HG03565 (cell line): ENCODE measurements at regions not wholly inside any gene's neighbourhood (a gene's known extent, or its start where the extent isn't known, plus 50 kb on each side); places are given as distances from the start of the nearest gene placed in this dataset.

ENCODE experiments used
- ATAC-seq: cut with Tn5 transposase; IDR thresholded peaks from one replicate; pipeline ENCODE4 v1.9.1; 2021; ENCODE audit warnings: mild to moderate bottlenecking, moderate library complexity; ENCODE audit not compliant: unreplicated experiment

GRCh38 chr11:15859411-15859810 is 496.9 kb downstream of the SOX6 start:
- ATAC-seq = no peak

DNA sequence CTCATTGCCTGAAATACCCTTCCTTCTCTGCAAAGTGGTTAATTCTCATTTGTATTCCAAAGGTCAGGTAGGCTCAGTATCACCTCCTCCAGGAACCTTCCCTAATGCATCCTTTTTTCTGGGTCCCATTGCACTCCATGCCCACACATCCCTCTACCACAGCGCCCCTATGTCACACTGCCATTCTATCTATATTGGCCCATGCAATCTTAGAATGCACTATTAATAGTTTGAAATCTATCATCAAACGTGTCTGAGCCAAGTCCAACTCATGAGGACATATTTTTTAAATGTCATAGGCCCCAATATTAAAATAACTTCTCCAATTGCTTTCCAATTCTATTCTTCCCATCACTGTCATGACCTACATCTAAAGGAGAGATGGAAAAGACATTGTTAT is 495.1 kb downstream of the SOX6 start:
- ATAC-seq = no peak

GRCh38 chr11:15863411-15863810 is 492.9 kb downstream of the SOX6 start:
- no peak for ATAC-seq

DNA sequence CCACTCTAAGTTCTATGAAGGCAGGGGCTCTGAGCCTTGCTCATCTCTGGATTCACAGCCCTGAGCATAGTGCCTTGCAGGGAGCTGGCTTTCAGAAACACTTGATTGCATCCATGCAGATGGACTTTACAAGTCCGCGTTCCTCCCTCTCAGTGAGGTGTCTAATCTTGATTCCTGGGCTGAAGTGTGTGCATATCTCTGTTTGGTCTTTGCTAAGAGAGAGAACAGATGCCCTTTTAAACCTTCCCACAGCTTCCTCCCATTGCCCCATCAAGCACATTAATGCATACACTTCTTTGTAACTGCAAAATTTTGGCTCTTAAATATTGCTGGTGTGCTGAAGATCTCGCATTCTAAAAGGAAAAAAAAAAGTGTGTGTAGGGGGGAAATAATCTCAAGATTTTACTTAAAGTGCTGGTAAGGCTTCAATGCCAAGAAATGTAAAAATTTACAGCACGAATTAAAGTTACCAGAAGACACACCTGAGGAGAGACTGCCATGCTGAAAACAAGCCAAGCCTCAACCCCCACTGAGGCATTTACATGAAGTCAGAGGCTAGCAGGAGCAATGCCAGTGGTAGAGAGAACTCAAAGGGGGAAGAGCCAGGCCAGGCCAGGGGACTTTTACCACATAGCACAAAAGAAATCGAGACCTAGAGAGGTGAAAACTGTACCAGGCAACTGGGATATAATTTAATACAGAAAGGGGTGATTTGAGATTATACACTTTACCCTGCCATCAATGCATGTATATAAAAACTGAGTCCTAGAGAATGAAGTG is 492.1 kb downstream of the SOX6 start:
- no peak for ATAC-seq

GRCh38 chr11:15865212-15865987 is 490.9 kb downstream of the SOX6 start:
- no peak for ATAC-seq

- ATAC-seq = no peak
These were observed 488.5 kb downstream of the SOX6 start for GRCh38 chr11:15867871-15868270.

- ATAC-seq = no peak
These were observed 485.4 kb downstream of the SOX6 start for GRCh38 chr11:15870911-15871310.

DNA sequence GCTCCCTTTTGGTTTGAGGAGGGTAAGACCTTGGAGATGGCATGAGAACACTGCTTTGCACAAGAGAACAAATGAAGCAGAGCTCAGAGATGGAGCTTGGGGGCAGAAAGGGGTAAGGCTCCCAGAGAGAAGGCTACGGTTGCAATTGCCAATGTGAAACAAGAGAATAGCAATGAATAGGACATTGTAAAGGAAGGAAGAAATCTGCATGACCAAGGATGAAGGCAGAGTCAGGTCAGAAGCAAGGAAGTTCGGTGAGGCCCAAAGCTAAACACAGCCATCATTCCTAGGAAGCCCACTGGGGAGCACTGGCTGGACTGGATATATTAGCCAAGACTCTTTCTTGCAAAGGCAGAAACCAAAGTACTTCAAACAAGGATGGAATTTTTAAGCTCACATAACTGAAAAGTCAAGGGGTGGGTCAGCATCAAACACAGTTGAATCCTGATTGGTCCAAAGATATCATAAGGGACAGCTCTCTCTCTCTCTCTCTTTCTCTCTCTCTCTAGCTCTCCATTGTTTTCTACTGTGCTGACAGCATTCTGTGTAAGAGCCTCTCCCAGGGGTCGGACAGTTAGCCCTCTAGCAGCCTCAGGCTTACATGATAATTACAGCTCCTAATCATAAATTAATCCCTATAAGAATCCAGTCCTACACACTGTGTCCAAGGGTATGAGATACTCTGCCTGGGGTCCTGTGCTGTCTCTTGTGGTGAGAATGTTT is 484.3 kb downstream of the SOX6 start:
- ATAC-seq = no peak

- no peak for ATAC-seq
These were observed 482.8 kb downstream of the SOX6 start for GRCh38 chr11:15873501-15873900.

DNA sequence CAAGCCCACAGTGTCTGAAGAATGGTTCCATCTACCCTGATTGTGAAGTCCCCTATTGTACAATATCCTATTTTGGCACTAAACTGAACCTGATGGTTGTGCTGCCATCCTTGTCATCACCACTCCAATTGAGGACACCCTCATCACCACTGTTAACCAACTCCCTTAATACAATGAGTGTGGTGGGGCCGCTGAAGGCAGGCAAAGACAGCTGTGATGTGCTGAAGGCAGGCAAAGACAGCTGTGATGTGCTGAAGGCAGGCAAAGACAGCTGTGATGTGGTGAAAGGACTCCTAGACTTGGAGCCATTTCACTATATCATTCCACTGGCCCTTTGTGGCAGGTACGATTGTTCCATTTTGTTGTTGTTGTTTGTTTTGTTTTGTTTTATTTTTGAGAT is 481.6 kb downstream of the SOX6 start:
- no peak for ATAC-seq

- no peak for ATAC-seq
These were observed 481.0 kb downstream of the SOX6 start for GRCh38 chr11:15875393-15875792.

- ATAC-seq = no peak
These were observed 480.4 kb downstream of the SOX6 start for GRCh38 chr11:15875943-15876342.

- ATAC-seq = no peak
These were observed 477.6 kb downstream of the SOX6 start for GRCh38 chr11:15878756-15879155.

- no peak for ATAC-seq
These were observed 476.1 kb downstream of the SOX6 start for GRCh38 chr11:15880291-15880690.

DNA sequence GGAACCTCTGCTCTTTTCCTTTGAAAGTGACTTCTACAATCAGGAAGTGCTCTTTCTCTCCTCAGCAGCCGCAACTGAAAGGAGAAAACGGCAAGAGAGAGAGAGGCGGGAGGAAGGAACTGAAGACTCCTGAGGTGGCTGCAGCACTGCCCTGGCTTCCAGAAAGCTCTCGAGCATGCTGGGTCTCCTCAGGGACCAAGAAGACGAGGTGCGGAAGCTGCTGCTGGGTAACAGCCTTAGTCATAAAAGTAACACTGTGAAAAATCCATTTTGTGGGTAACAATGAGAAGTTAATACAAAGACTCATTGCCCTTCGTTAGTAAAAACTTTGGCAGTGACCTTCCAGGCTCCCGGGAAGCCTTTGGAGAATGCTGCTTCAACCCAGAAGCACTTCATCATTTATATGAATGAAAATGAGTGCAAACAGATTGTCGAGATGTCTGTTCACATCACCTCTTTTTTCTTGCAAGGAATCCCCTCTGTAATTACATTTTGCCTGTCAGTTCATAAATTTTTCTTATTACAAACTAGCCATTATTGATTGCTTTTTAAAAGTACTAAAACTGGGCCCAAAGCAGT is 473.4 kb downstream of the SOX6 start:
- no peak for ATAC-seq

DNA sequence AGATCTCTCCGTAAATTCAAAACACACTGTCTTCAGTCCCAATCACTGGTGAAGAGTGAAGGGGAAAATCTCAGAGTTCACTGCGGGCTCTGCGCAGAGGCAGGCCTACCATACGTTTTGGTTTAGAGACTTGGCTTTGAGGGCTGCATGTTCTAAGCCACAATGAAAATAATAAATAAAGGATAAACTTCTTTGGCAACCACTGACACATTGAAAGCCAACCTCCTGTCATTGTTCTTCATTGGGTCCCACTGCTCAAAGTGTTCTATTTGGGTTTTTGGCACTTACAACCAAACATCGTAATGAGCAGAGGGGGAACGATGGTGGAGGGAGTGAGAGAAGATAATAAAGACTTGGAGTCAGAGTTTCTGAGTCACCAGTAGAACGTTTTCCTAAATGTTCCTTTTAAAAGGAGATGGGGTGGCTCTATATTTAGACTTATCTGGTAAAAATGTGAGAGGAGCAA is 472.9 kb downstream of the SOX6 start:
- ATAC-seq = no peak

DNA sequence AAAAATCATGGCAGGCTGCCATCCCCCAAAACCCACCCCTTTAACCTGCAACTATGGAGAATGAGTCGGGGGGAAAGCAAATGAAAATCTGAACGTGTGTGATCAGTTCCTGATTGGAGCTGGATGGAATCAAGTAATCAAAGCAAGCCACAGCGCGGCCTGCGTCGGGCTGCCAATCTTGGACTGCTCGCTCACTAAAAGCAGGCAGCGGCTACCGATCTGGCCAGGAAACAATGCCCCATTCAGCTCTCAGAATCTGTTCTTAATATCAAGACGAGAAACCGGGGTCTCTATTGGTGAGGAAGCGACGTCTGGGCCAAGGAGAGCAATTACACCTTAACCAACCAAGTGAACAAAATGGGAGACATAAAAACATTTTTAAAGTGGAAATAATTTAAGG is 472.2 kb downstream of the SOX6 start:
- no peak for ATAC-seq

DNA sequence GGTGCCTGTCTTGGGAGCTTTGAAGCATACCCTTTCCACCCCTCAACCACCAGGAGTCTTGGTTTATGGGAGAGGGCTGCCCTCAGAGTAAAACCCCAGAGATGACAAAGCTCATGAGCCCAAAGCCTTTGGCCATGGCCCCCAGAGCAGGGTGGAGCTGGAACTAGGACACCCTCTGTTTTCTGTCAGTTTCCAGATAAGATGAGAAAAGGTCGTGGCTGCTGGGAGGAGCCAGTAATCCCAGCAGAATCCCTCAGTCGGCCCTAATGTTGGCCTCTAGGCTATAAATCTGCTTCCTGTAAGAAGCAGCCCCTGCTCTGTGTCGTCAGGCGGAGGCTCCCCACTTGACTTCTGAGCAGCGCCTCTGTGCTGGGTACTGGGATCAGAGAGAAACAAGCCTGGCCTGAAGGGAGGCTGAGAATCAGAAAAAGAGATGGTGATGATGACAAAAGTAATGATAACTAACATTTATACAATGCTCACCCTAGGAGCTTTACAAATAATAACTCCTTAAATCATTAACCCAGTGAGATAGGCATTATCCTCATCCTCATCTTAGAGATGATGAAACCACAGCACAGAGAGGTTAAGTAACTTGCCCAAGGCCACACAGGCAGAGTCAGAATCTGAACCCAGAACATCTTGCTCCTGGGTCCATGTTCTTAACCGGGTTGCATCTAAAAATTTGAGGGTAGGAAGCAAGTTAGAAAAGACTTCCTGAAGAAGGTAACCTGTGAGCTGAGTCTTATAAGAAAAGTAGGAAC is 471.4 kb downstream of the SOX6 start:
- ATAC-seq = no peak

DNA sequence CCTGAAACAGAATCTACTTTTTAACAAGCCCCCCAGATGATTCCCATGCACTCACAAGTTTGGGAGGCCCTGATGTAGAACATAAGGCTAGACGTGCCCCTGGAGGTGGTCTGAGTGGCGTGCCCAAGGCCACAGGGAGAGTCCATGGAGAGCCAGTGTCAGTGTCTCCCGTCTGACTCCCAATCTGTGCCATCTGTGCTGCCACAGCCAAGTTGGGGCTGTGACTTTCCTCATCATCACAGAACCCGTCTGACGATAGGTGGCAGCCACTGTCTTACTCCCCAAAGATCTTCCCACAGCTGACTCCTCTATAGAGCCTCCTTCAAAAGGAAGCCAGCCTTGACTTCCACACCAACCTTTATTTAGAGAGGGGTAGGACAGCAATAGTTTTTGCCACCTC is 470.5 kb downstream of the SOX6 start:
- ATAC-seq = no peak

GRCh38 chr11:15886299-15886698 is 470.0 kb downstream of the SOX6 start:
- no peak for ATAC-seq

- no peak for ATAC-seq
These were observed 469.5 kb downstream of the SOX6 start for GRCh38 chr11:15886866-15887265.
